Esophagus squamous epithelium (tissue), 5 donors: ENCODE measurements at regions not wholly inside any gene's neighbourhood (a gene's known extent, or its start where the extent isn't known, plus 50 kb on each side); places are given as distances from the start of the nearest gene placed in this dataset.

Source experiments
- DNase-seq: peaks from one replicate; lab custom pipeline; 2025; lab: John Stamatoyannopoulos, UW
- H3K27ac ChIP-seq, 4 donors: fragments of 200-600 bp; sonication (generic); one replicate each; pipeline ENCODE4 v1.5.1; 2016 to 2019; ENCODE audit warnings: mild to moderate bottlenecking in 1 of 4
- H3K27me3 ChIP-seq, 4 donors: fragments of 200-600 bp; sonication (generic); 1 replicate in 3 of 4; 2 replicates in 1 of 4; pipeline versions ENCODE4 v1.5.1 to v1.6.0; 2017 to 2021; ENCODE audit warnings: antibody characterized with exemption in 1 of 4
- H3K36me3 ChIP-seq, 3 donors: fragments of 200-600 bp; sonication (generic); one replicate each; pipeline ENCODE4 v1.5.1; 2016 to 2019
- H3K4me1 ChIP-seq, 3 donors: fragments of 200-600 bp; sonication (generic); one replicate each; pipeline ENCODE4 v1.5.1; 2017 to 2019
- H3K4me3 ChIP-seq, 4 donors: fragments of 200-600 bp; sonication (generic); 1 replicate in 3 of 4; 2 replicates in 1 of 4; pipeline ENCODE4 v1.5.1; 2016 to 2019; ENCODE audit warnings: mild to moderate bottlenecking in 2 of 4, moderate library complexity in 1 of 4
- H3K9me3 ChIP-seq, 3 donors: fragments of 200-600 bp; sonication (generic); one replicate each; pipeline ENCODE4 v1.5.1; 2016 to 2019
- POLR2A ChIP-seq, 4 donors: fragments of 450-650 bp; IDR thresholded peaks; one replicate each; pipeline ENCODE4 v1.6.1; 2017; ENCODE audit warnings: antibody characterized with exemption in 4 of 4, mild to moderate bottlenecking in 4 of 4, moderate library complexity in 3 of 4
- WGBS, 2 donors: methylation state at CpG; one replicate each; pipeline ENCODE4 v1.1.5; 2018; 5-methylcytosine and 5-hydroxymethylcytosine counted together
- intact Hi-C: fragments of 100-400 bp; cut with DNase I; formaldehyde crosslinking; loops from one replicate; pipeline ENCODE4 v1.15.0; 2022
- TF ChIP-seq, protein P1 (sequence below), 6 experiments: fragments of 450-650 bp in 4 of 6; fragments of 200-600 bp in 2 of 6; sonication (generic) in 2 of 6; IDR thresholded peaks; one replicate each; pipeline ENCODE4 v1.5.1; 2016 to 2019; ENCODE audit warnings: antibody characterized with exemption in 6 of 6, mild to moderate bottlenecking in 4 of 6, moderate library complexity in 4 of 6
- donor health status: DM: yes; HTN: yes; CAD: no.

GRCh38 chr10:111732166-111732785, 451.3 kb downstream of the GPAM start:
- H3K36me3 ChIP-seq, result no peaks in the 10 kb centered on the region
- WGBS, 2 donors, result 82 to 90% methylated on average over 1 of the region's 1 CpG
- DNase-seq, result no peak
- no peaks in the 10 kb centered on the region for H3K27me3 ChIP-seq
- intact Hi-C loops, result no loop called here
- TF ChIP-seq, protein P1, sequence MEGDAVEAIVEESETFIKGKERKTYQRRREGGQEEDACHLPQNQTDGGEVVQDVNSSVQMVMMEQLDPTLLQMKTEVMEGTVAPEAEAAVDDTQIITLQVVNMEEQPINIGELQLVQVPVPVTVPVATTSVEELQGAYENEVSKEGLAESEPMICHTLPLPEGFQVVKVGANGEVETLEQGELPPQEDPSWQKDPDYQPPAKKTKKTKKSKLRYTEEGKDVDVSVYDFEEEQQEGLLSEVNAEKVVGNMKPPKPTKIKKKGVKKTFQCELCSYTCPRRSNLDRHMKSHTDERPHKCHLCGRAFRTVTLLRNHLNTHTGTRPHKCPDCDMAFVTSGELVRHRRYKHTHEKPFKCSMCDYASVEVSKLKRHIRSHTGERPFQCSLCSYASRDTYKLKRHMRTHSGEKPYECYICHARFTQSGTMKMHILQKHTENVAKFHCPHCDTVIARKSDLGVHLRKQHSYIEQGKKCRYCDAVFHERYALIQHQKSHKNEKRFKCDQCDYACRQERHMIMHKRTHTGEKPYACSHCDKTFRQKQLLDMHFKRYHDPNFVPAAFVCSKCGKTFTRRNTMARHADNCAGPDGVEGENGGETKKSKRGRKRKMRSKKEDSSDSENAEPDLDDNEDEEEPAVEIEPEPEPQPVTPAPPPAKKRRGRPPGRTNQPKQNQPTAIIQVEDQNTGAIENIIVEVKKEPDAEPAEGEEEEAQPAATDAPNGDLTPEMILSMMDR (IDR thresholded peaks at IDR 0.05), result no peak
- no peak for TF ChIP-seq POLR2A (IDR thresholded peaks at IDR 0.05)
- no peak overlapping the region for H3K27ac ChIP-seq
- no peaks in the 10 kb centered on the region for H3K4me1 ChIP-seq
- no peak overlapping the region for H3K4me3 ChIP-seq
- H3K9me3 ChIP-seq, result no peaks in the 10 kb centered on the region

- 43 to 55% methylated on average over 5 to 6 of the region's 6 CpGs for WGBS, 2 donors
- no peaks in the 10 kb centered on the region for H3K4me1 ChIP-seq
- intact Hi-C loops, result loop anchor here (2.0 kb wide), 1 partner anchor 34 kb away; no protein-coding TSS in a partner anchor
- H3K4me3 ChIP-seq, result no peak overlapping the region
- TF ChIP-seq POLR2A (IDR thresholded peaks at IDR 0.05), result no peak
- TF ChIP-seq, protein P1 (IDR thresholded peaks at IDR 0.05), result no peak
- no peak overlapping the region for H3K27ac ChIP-seq
- no peak for DNase-seq
- no peaks in the 10 kb centered on the region for H3K9me3 ChIP-seq
- no peaks in the 10 kb centered on the region for H3K27me3 ChIP-seq
- H3K36me3 ChIP-seq, result no peaks in the 10 kb centered on the region
These were observed 444.3 kb downstream of the GPAM start for GRCh38 chr10:111739125-111739873.

GRCh38 chr10:111739874-111740139, 443.8 kb downstream of the GPAM start:
- no peak overlapping the region for H3K4me3 ChIP-seq
- no peaks in the 10 kb centered on the region for H3K4me1 ChIP-seq
- WGBS, 2 donors, result 58 to 62% methylated on average over 1 of the region's 1 CpG
- no peak overlapping the region for H3K27ac ChIP-seq
- no peaks in the 10 kb centered on the region for H3K36me3 ChIP-seq
- DNase-seq, result no peak
- H3K27me3 ChIP-seq, result no peaks in the 10 kb centered on the region
- intact Hi-C loops, result loop anchor here (2.0 kb wide), 1 partner anchor 33 kb away; no protein-coding TSS in a partner anchor
- H3K9me3 ChIP-seq, result no peaks in the 10 kb centered on the region
- TF ChIP-seq, protein P1 (IDR thresholded peaks at IDR 0.05), result no peak
- TF ChIP-seq POLR2A (IDR thresholded peaks at IDR 0.05), result no peak

DNA sequence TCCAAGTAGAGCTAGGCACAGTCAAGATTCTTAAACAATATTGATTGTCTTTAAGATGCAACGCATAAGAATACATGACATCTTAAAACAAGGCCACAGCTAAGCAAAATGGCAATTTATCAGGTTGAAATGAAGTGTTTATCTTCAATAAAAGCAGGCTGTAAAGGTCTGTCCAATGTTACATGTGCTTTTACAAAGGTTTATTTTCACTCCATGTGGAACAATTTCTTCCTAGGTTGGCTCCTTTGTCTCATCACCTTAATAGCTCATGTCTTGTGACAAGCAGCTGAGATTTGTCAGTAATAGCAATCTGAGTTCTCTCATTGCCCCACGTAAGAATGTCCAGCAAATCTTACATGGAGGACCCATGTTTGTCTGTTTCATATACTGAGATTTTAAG, 437.6 kb downstream of the GPAM start:
- DNase-seq, result no peak
- no peaks in the 10 kb centered on the region for H3K27me3 ChIP-seq

GRCh38 chr10:111747751-111748150, 435.8 kb downstream of the GPAM start:
- Histone ChIP-seq H3K9me3 (no peaks in the 10 kb centered on the region), H3K4me3 (no peak overlapping the region), H3K27me3 (no peaks in the 10 kb centered on the region), H3K27ac (no peak overlapping the region), H3K4me1 (no peaks in the 10 kb centered on the region), H3K36me3 (no peaks in the 10 kb centered on the region)
- no peak for DNase-seq
- intact Hi-C loops, result no loop called here
- WGBS, 2 donors, result 61 to 71% methylated on average over 1 of the region's 1 CpG
- TF ChIP-seq, protein P1 (IDR thresholded peaks at IDR 0.05), result no peak
- no peak for TF ChIP-seq POLR2A (IDR thresholded peaks at IDR 0.05)

More for the DNA sequence above, 437.6 kb downstream of the GPAM start:
- H3K4me3 ChIP-seq, result no peak overlapping the region
- 50 to 63% methylated on average over 2 of the region's 2 CpGs for WGBS, 2 donors
- H3K4me1 ChIP-seq, result no peaks in the 10 kb centered on the region
- H3K36me3 ChIP-seq, result no peaks in the 10 kb centered on the region
- intact Hi-C loops, result no loop called here
- no peaks in the 10 kb centered on the region for H3K9me3 ChIP-seq
- no peak overlapping the region for H3K27ac ChIP-seq
- TF ChIP-seq, protein P1 (IDR thresholded peaks at IDR 0.05), result no peak
